ENCODE measurements at regions not wholly inside any gene's neighbourhood (a gene's known extent, or its start where the extent isn't known, plus 50 kb on each side); places are given as distances from the start of the nearest gene placed in this dataset.

DNA sequence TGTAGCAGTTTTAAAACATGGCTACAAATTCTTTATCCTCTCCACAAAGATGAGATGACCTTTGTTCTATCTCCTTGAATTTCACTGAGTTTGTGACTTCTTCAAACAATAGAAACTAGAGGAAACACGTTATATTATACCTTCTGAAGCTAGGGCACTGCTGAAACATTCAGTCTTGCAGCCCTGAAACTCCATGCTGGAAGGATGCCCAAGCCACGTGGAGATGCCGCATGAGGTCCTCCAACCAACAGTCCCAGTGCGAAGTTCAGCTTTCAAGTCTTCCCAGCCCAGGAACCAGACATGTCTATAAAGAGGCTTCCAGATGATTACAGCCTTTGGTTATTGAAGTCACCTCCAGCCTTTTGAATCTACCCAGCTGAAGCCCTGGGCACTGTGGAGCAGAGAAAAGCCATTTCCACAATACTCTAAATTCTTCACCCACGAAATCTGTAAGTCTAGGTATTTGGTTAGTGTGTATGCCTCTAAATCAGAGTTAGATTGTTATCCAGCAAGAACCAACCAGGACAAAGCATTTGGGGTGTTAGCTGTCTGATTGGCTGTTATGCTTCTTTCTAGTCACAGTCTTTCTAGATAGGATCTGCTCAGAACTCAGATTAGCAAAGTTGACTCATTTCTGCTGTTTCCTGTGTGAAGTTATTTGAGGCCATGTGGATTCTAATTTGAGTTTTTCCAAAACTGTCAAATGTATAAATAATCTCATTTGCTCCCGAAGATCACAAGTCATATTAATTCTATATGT lies 186.5 kb upstream of the TMEM72 start:
- TF ChIP-seq, protein P1, sequence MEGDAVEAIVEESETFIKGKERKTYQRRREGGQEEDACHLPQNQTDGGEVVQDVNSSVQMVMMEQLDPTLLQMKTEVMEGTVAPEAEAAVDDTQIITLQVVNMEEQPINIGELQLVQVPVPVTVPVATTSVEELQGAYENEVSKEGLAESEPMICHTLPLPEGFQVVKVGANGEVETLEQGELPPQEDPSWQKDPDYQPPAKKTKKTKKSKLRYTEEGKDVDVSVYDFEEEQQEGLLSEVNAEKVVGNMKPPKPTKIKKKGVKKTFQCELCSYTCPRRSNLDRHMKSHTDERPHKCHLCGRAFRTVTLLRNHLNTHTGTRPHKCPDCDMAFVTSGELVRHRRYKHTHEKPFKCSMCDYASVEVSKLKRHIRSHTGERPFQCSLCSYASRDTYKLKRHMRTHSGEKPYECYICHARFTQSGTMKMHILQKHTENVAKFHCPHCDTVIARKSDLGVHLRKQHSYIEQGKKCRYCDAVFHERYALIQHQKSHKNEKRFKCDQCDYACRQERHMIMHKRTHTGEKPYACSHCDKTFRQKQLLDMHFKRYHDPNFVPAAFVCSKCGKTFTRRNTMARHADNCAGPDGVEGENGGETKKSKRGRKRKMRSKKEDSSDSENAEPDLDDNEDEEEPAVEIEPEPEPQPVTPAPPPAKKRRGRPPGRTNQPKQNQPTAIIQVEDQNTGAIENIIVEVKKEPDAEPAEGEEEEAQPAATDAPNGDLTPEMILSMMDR (IDR thresholded peaks at IDR 0.05) = no peak
- no peak for TF ChIP-seq POLR2A (IDR thresholded peaks at IDR 0.05)
- no peak for TF ChIP-seq EP300 (IDR thresholded peaks at IDR 0.05)
- TF ChIP-seq POLR2AphosphoS5 (IDR thresholded peaks at IDR 0.05) = no peak
